ENCODE measurements at regions not wholly inside any gene's neighbourhood (a gene's known extent, or its start where the extent isn't known, plus 50 kb on each side); places are given as distances from the start of the nearest gene placed in this dataset.

GRCh38 chr21:38929652-38930051 lies 123.9 kb downstream of the ETS2 start:
- TF ChIP-seq CTCF (IDR thresholded peaks at IDR 0.05; ENCODE audit: low read depth, low read length): no peak
- Histone ChIP-seq H3K27me3 (no peaks in the 10 kb centered on the region), H3K9me3 (no peaks in the 10 kb centered on the region), H3K36me3 (no peaks in the 10 kb centered on the region), H3K4me3 (ENCODE audit: low read depth, low read length) (no peak overlapping the region), H3K4me1 (peaks cover 7% of the 10 kb centered on the region)
- DNase-seq: no peak

- H3K9me3 ChIP-seq: no peaks in the 10 kb centered on the region
- TF ChIP-seq CTCF (IDR thresholded peaks at IDR 0.05; ENCODE audit: low read depth, low read length): no peak
- H3K4me3 ChIP-seq (ENCODE audit: low read depth, low read length): no peak overlapping the region
Observed at GRCh38 chr21:38929142-38929541, 123.4 kb downstream of the ETS2 start.

GRCh38 chr21:38927776-38928175 lies 122.0 kb downstream of the ETS2 start:
- Histone ChIP-seq H3K36me3 (no peaks in the 10 kb centered on the region), H3K9me3 (no peaks in the 10 kb centered on the region), H3K4me3 (ENCODE audit: low read depth, low read length) (no peak overlapping the region), H3K4me1 (peaks cover 7% of the 10 kb centered on the region), H3K27me3 (no peaks in the 10 kb centered on the region)
- no peak for DNase-seq
- TF ChIP-seq CTCF (IDR thresholded peaks at IDR 0.05; ENCODE audit: low read depth, low read length): no peak

More at GRCh38 chr21:38929142-38929541, 123.4 kb downstream of the ETS2 start:
- Histone ChIP-seq H3K36me3 (no peaks in the 10 kb centered on the region), H3K27me3 (no peaks in the 10 kb centered on the region), H3K4me1 (peaks cover 7% of the 10 kb centered on the region)
- no peak for DNase-seq

- H3K27me3 ChIP-seq: no peaks in the 10 kb centered on the region
- no peak for DNase-seq
- H3K4me3 ChIP-seq (ENCODE audit: low read depth, low read length): no peak overlapping the region
- no peaks in the 10 kb centered on the region for H3K36me3 ChIP-seq
- no peak for TF ChIP-seq CTCF (IDR thresholded peaks at IDR 0.05; ENCODE audit: low read depth, low read length)
- H3K4me1 ChIP-seq: peaks cover 7% of the 10 kb centered on the region
- H3K9me3 ChIP-seq: no peaks in the 10 kb centered on the region
Observed at GRCh38 chr21:38925923-38926322, 120.2 kb downstream of the ETS2 start.

- H3K27me3 ChIP-seq: no peaks in the 10 kb centered on the region
- H3K36me3 ChIP-seq: no peaks in the 10 kb centered on the region
- H3K9me3 ChIP-seq: no peaks in the 10 kb centered on the region
- no peak for TF ChIP-seq CTCF (IDR thresholded peaks at IDR 0.05; ENCODE audit: low read depth, low read length)
- DNase-seq: no peak
- H3K4me3 ChIP-seq (ENCODE audit: low read depth, low read length): no peak overlapping the region
- H3K4me1 ChIP-seq: peaks cover 7% of the 10 kb centered on the region
Observed at GRCh38 chr21:38925478-38925877, 119.7 kb downstream of the ETS2 start.

GRCh38 chr21:38924954-38925353 lies 119.2 kb downstream of the ETS2 start:
- Histone ChIP-seq H3K36me3 (no peaks in the 10 kb centered on the region), H3K27me3 (no peaks in the 10 kb centered on the region), H3K9me3 (no peaks in the 10 kb centered on the region), H3K4me1 (peaks cover 6% of the 10 kb centered on the region; the same call in 1 of the 2 replicates), H3K4me3 (ENCODE audit: low read depth, low read length) (no peak overlapping the region)
- no peak for TF ChIP-seq CTCF (IDR thresholded peaks at IDR 0.05; ENCODE audit: low read depth, low read length)
- DNase-seq: no peak

Measured in BE2C (cell line).